Superior temporal gyrus (tissue), 1 donor: ENCODE measurements at regions not wholly inside any gene's neighbourhood (a gene's known extent, or its start where the extent isn't known, plus 50 kb on each side); places are given as distances from the start of the nearest gene placed in this dataset.
"Not testable (repeated sequence)": the region's sequence is repeated elsewhere in the genome, so short reads cannot be mapped to it uniquely, and the experiment has no call there.

ENCODE experiments used
- DNase-seq: peaks from one replicate; pipeline ENCODE4 v3.0.0-alpha.2; 2016; ENCODE audit errors: extremely low spot score

DNA sequence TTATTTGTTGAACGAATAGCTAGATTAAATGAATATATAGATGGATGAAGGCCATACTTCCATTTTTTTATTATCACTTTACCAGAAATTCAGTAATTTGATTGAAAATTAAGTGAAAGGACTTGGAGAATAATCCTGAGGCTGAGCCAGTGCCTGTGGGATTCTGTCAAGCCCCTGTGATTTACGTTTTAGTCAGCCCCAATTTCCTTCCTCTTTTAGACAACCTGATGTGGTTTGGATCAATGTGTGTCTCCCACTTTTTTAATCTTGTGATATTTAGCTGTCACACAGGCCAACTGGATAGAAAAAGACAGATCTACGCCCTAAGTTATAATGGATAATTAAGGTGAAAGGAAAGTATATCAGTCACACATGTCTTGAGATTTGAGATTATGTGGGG is 188.8 kb downstream of the EDN1 start:
- no peak for DNase-seq

DNA sequence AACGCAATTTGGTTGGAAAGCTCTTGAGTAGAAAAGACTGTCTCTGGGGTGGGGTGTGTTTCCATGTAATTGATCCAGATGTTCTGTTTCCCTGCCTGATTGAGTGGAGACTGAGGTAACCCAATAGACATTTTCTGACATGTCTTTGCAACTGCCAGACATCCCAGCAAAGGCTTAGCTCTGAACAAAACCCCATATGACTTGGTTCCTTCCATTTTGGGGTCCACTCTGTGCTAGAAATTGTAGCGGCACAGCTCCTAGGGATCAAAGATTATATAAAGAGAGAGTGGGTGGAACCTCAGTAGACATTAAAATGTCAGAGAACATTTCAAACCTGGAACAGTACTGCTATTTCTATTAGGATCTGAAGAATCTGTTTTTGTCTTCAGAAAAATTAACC is 189.3 kb downstream of the EDN1 start:
- DNase-seq, result no peak

- no peak for DNase-seq
Measured at GRCh38 chr6:12479881-12480280, 189.7 kb downstream of the EDN1 start.

DNA sequence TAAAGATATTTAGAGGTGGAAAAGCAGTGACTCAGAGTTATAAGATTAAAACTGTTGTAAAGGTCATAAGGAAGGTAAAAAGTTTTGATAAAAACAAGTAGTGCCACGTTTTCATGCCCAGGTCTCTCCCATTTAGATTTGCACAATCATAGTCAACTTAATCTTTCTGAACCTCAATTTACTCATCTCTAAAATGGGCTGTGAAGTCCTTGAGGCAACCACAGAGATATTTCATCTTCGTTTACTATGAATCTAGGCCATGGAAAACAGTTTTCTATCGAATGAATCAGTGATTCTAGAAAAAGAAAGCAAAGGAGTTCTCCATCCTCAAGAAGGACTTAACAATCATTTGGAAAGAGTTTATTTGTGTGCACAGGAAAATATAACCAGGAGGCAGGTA is 190.2 kb downstream of the EDN1 start:
- no peak for DNase-seq

- no peak for DNase-seq
Measured at GRCh38 chr6:12481292-12481691, 191.1 kb downstream of the EDN1 start.

DNA sequence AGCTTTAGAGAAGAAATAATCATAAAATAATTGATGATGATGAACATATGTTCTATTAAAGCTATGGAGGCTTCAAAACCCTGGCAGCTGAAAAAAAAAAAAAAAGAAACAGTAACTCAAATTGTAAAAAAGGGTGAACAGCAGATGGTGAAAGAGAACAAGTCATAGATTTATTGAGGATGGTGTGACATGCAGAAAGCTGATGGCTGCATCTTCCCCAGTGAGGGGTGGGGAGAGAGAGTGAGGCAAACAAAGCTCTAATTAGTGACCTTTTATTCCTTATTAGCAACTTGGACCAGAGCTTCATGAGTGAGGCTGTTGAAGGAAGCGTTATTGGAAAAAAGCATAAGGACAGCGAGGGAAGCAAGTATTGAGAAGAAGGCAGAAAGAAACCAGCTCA is 191.7 kb downstream of the EDN1 start:
- DNase-seq, result no peak

DNA sequence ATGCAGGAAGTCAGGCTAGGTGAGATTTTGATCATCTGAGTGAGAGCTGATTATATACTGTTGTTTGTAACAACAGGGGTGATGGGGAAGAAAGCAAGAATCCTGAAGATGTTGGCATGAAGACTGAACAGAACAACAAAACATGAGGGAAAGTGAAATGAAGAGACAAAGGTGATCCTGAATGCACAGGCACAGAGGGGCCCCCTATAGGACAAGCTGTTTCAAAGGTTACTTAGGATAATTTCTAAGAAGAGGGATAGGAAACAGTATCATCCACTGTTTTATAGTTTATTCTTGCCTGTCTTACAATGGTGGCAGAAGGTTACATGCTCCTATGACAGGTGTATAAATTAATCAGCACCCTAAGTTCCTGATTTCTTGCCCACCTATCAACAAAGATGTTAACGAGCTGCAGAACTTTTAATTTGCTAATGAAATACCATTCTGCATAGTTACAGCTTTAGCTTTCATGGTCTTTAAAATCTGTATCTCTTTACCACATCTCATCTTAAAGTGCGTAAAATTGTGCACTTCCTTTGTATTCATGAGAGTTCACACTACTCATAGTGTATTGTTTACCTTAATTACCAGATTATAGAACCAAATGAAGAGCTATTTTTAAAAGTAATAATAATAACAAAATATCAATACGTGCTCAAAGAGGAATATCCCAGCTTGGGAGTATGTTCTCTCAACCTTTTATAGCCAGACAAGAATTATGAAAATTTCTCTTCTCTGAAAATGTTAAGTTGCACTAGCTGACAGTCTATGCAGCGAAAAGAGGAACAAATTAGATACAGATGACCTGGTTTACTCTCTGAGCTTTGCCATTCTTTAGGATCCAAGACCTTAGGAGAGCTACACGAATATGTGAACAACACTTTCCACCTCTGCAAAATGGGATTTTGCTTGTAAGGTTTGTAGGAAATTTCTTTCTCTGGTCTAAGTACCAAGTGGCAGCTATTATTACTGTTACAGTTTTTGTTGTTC is 192.5 kb downstream of the EDN1 start:
- no peak for DNase-seq

GRCh38 chr6:12483712-12484111 is 193.6 kb downstream of the EDN1 start:
- DNase-seq, result no peak

DNA sequence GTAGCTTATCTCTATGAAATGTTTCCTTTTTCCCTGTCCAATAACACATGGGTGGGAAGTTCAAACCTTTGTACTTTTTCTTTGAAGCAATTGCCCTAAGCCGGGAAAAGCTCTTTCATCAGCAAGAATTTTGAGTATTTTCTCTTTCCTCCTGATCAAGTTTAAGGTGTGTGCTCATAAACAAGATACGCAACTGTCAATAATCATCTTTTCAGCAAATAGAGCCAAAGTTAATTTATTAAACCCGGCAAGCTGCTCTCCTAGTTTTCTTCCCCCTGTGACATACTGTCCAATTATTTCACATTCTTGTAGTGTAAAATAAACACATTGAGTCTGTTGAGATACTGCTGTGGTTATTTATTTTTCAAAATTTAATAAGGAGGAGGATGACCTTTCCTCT is 194.4 kb downstream of the EDN1 start:
- no peak for DNase-seq

DNA sequence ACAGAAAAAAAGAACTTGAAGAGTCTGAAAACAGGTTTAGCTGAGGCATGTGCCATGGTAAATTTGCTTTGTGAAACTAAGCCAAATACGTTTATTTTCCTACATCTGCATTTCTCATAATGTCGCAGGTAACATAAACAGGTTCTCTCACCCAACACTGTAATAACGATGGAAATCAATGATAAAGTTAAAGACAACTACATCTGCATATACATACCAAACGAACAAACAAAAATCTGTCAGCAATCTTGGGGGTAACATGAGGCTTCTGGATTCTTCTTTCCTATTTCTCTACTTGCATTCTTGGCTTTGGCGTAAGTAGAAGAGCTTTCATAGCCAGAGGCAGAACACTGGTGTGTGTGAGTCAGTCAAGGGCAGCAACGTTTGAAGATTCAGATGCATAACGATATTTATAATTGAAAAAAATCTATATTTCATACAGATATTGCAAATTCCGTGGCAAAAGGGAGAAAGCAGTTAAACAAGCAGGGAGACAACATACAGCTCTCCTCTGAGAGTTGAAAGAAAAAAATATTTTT is 195.1 kb downstream of the EDN1 start:
- DNase-seq, result no peak

DNA sequence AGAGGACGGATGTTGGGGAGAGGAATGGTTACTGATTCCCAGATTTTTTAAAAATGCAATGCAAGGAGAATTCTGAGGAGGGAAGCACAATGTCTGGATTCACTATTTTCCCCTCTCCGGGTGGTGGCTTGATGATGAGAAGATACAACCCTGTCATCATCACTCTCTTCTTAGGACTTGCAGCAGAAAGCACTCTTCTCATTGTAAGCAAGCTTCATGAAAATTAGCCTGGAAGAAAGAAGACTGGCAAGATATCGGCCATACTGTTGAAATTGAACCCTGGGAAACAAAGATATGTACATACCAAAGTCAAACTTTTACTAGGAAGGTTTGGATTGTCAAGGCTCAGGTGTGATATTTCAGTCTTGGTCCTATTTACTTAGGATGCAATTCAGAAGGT is 195.7 kb downstream of the EDN1 start:
- no peak for DNase-seq

DNA sequence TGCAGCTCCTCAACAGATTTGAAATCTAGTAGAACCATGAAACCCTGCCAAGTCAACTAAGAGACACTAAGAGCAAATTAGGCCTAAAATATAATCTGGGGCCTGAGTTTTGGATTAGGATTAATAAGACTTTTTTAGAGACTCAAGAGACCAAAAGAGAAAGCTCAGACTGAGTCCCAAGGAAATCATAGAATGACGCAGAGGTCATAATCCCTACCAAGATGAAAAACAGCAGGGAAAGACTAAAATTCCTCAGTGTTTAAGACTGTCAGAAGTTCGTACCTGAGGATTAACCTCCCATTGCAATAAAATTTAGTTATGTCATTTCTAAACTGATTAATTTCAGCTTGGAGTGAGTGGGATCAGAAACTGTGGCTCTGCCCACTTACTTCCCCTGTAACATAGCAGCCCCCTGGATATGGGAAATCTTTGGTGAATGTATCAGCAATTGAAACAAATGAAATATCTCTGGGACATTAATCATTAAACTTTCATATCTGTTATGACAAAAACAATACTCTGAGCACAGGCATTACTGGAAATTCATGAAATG is 200.3 kb downstream of the EDN1 start:
- no peak for DNase-seq

DNA sequence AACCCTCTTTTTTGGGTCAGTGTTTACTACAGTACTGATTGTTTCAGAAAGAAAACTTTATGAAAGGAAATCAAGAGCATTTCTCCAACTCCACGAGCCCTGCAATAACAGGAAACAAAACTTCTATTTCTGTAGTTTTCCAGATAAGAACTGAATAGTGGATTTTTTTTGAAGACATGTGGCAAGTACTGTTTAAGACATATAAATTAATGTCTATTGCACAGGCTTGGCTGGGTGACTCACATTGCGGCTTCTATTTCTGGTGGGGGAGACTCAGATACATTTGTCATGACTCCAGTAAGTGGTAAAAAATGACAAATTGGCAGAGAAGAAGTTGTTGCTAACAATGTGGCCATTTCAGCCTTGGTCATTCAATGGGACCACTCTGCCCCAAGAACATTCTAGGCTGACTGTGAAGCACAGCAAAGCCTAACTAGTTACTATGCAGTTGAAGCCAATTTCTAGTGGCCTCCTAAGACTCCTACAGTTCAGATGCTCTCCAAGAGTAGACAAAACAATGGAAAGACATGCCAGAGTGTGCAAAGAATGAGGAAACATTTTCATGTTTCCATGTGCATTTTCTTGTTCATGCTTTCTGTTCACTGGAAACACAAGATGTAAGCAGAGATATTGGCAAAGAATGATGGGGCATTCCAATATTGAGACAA is 200.9 kb downstream of the EDN1 start:
- DNase-seq, result peak; percentile 38

- not testable (repeated sequence) for DNase-seq
Measured at GRCh38 chr6:12492929-12493328, 202.8 kb downstream of the EDN1 start.

DNA sequence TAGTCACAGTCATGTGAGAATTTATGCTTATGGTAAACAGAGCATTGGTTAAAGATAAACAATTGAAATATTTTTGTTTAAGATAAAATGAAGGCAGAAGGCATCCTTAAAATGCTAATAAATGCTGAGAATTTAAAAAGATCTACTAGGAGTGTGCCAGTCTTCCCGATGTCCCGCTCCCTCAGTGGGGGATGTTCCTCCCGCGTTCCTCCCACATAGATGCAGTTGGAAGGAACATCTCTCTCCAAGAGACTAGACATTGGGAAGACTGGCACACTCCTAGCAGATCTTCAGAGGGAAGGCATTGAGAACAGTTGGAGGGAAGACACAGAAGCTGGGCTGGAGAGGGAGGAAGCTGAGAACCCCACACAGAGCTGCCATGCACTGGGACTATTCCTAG is 203.3 kb downstream of the EDN1 start:
- no peak for DNase-seq

GRCh38 chr6:12494161-12494560 is 204.0 kb downstream of the EDN1 start:
- no peak for DNase-seq

DNA sequence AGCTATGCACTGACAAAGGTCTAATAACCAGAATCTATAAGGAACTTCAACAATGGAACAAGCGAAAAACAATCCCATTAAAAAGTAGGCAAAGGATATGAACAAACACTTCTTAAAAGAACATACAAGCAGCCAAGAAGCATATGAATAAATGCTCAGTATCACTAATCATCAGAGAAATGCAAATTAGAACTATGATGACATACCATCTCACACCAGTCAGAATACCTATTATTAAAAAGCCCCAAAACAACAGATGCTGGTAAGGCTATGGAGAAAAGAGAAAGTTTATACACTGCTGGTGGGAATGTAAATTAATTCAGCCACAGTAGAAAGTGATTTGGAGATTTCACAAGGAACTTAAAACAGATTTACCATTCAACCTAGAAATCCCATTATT is 211.8 kb downstream of the EDN1 start:
- DNase-seq, result no peak

DNA sequence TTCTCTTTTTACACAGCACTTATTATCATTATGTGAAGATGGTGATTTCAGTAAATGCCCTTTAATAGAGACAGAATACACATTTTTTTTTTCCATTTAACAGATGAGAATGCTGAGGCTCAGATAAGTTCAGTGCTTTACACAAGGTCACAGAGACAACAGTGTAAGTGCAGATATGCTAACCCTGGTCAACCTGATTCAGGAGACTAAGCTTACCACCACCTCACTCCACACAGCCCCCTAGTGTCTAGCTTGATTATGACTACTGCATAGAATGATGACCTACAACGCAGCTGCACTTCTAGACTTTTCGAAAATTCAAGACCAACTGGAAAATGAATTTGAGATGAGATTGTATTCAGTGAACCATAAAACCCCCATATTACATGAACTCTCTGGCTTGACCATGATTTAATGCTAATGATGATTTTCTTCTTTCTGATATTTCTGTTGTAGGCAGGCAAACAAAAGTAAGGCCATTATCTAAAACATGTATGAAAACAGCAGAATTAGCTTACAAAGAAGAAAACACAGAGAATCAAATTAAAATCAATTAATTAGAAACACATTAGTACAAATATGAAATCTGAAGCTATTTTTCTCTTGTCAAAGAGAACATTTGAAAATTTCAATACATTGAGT is 212.1 kb upstream of the PHACTR1 start:
- no peak for DNase-seq

DNA sequence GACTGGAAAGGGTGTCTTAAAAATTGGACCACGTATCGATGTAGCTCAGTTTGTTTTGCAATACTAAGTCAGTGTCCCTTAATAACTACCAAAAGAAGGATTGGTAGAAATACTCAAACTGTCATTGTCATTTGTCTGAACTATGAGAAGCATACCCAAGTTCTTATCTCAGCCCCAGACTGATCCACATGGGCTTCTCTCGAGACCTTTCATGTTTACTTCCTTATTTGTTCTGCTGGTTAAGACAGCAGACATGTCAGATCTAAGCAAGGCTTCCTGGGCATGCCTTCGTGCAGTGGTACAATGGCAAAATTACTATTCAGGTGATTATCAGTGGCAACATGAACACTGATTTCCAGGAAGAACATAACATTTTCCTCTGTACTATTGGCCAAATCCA is 211.1 kb upstream of the PHACTR1 start:
- no peak for DNase-seq

GRCh38 chr6:12506159-12506558 is 210.4 kb upstream of the PHACTR1 start:
- peak; percentile 21 for DNase-seq

- DNase-seq, result no peak
Measured at GRCh38 chr6:12507636-12508035, 208.9 kb upstream of the PHACTR1 start.

DNA sequence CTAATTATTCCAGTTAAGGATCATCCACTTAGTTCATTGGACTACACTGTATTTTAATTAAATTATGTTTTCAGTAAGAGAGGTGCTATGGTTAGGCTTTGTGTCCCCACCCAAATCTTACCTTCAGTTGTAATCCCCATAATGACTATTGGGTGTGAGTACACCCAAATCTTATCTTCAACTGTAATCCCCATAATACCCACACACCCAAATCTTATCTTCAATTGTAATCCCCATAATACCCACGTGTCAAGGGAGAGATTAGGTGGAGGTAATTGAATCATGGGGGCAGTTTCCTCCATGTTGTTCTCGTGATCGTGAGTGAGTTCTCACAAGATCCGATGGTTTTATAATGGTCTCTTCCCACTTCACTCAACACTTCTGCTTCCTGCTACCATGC is 208.0 kb upstream of the PHACTR1 start:
- no peak for DNase-seq
